ENCODE measurements at regions not wholly inside any gene's neighbourhood (a gene's known extent, or its start where the extent isn't known, plus 50 kb on each side); places are given as distances from the start of the nearest gene placed in this dataset.

GRCh38 chr13:99819967-99820366 lies 151.6 kb downstream of the ZIC5 start:
- DNase-seq = no peak

- no peak for DNase-seq
Observed at GRCh38 chr13:99816321-99816720, 155.2 kb downstream of the ZIC5 start.

- no peak for DNase-seq
Observed at GRCh38 chr13:99813336-99814095, 158.1 kb downstream of the ZIC5 start.

GRCh38 chr13:99812625-99813024 lies 158.9 kb downstream of the ZIC5 start:
- DNase-seq = no peak

GRCh38 chr13:99811067-99811700 lies 160.4 kb downstream of the ZIC5 start:
- DNase-seq = no peak

- DNase-seq = no peak
Observed at GRCh38 chr13:99809926-99810325, 161.6 kb downstream of the ZIC5 start.

- DNase-seq = no peak
Observed at GRCh38 chr13:99809496-99809895, 162.1 kb downstream of the ZIC5 start.

GRCh38 chr13:99808786-99809185 lies 162.8 kb downstream of the ZIC5 start:
- DNase-seq = no peak

- no peak for DNase-seq
Observed at GRCh38 chr13:99806671-99807070, 164.9 kb downstream of the ZIC5 start.

- DNase-seq = no peak
Observed at GRCh38 chr13:99805361-99805760, 166.2 kb downstream of the ZIC5 start.

GRCh38 chr13:99803141-99803540 lies 168.4 kb downstream of the ZIC5 start:
- DNase-seq = no peak

- DNase-seq = no peak
Observed at GRCh38 chr13:99802416-99802815, 169.2 kb downstream of the ZIC5 start.

- DNase-seq = peak; percentile 53
Observed at GRCh38 chr13:99800951-99801350, 170.6 kb downstream of the ZIC5 start.

GRCh38 chr13:99800011-99800410 lies 171.6 kb downstream of the ZIC5 start:
- DNase-seq = no peak

GRCh38 chr13:99798756-99799155 lies 172.8 kb downstream of the ZIC5 start:
- DNase-seq = no peak

GRCh38 chr13:99797691-99798090 lies 173.9 kb downstream of the ZIC5 start:
- DNase-seq = no peak

- no peak for DNase-seq
Observed at GRCh38 chr13:99796175-99796819, 175.3 kb downstream of the ZIC5 start.

- no peak for DNase-seq
Observed at GRCh38 chr13:99792079-99792921, 179.3 kb downstream of the ZIC5 start.

- DNase-seq = no peak
Observed at GRCh38 chr13:99782669-99783068, 188.9 kb downstream of the ZIC5 start.

- DNase-seq = no peak
Observed at GRCh38 chr13:99778500-99778899, 193.1 kb downstream of the ZIC5 start.

- no peak for DNase-seq
Observed at GRCh38 chr13:99777873-99778272, 193.7 kb downstream of the ZIC5 start.

- no peak for DNase-seq
Observed at GRCh38 chr13:99774644-99775043, 196.9 kb downstream of the ZIC5 start.

GRCh38 chr13:99768986-99769385 lies 202.6 kb downstream of the ZIC5 start:
- no peak for DNase-seq
